Activated CD4-positive, alpha-beta T cell treated with anti-CD3 and anti-CD28 coated beads, Interleukin-2, amount 10 ng/mL, durations not matched to agents 7 days and 5 days (primary cell): ENCODE measurements at regions not wholly inside any gene's neighbourhood (a gene's known extent, or its start where the extent isn't known, plus 50 kb on each side); places are given as distances from the start of the nearest gene placed in this dataset.
"Not testable (repeated sequence)": the region's sequence is repeated elsewhere in the genome, so short reads cannot be mapped to it uniquely, and the experiment has no call there.

Experiments
- CTCF ChIA-PET: fragments of 350-600 bp; sonication (Branson Sonifier 250); formaldehyde crosslinking; loops from one replicate; lab custom pipeline; 2021; ENCODE audit warnings: antibody characterized with exemption; lab: Charles Lee
- POLR2A ChIA-PET: fragments of 350-600 bp; sonication (Branson Sonifier 250); formaldehyde crosslinking; loops from one replicate; lab custom pipeline; 2021; ENCODE audit warnings: antibody characterized with exemption; lab: Charles Lee
- DNase-seq: peaks from one replicate; pipeline ENCODE4 v3.0.0-alpha.2; 2020
- H3K27ac Mint-ChIP-seq: one replicate; pipeline ENCODE4 v1.8.0; 2021; ENCODE audit warnings: mild to moderate bottlenecking, moderate library complexity, mixed read lengths
- H3K27me3 Mint-ChIP-seq: one replicate; pipeline ENCODE4 v1.8.0; 2021; ENCODE audit warnings: mixed read lengths
- H3K36me3 Mint-ChIP-seq: one replicate; pipeline ENCODE4 v1.8.0; 2021; ENCODE audit warnings: low read depth, mixed read lengths
- H3K4me1 Mint-ChIP-seq: one replicate; pipeline ENCODE4 v1.8.0; 2021; ENCODE audit warnings: mixed read lengths
- H3K4me3 Mint-ChIP-seq: one replicate; pipeline ENCODE4 v1.8.0; 2021; ENCODE audit warnings: mild to moderate bottlenecking, moderate library complexity, mixed read lengths
- H3K9me3 Mint-ChIP-seq: one replicate; pipeline ENCODE4 v1.8.0; 2021; ENCODE audit warnings: mixed read lengths

- POLR2A ChIA-PET: no interaction called here
- no peaks in the 10 kb centered on the region for H3K4me1 Mint-ChIP-seq
- H3K27ac Mint-ChIP-seq: no peak overlapping the region
- CTCF ChIA-PET: no interaction called here
- no peaks in the 10 kb centered on the region for H3K27me3 Mint-ChIP-seq
- no peak overlapping the region for H3K4me3 Mint-ChIP-seq
- DNase-seq: no peak
- H3K9me3 Mint-ChIP-seq: peaks cover 8% of the 10 kb centered on the region
- no peaks in the 10 kb centered on the region for H3K36me3 Mint-ChIP-seq
These were observed 2353.5 kb downstream of the ARAP2 start for GRCh38 chr4:33890841-33891240.

GRCh38 chr4:33911959-33912358 lies 2332.4 kb downstream of the ARAP2 start:
- CTCF ChIA-PET: no interaction called here
- POLR2A ChIA-PET: no interaction called here

GRCh38 chr4:33914386-33914785 lies 2329.9 kb downstream of the ARAP2 start:
- no peak for DNase-seq
- Mint-ChIP-seq H3K27ac (no peak overlapping the region), H3K4me1 (no peaks in the 10 kb centered on the region), H3K36me3 (no peaks in the 10 kb centered on the region), H3K9me3 (peaks cover 9% of the 10 kb centered on the region), H3K4me3 (no peak overlapping the region), H3K27me3 (no peaks in the 10 kb centered on the region)
- ChIA-PET CTCF (no interaction called here), POLR2A (no interaction called here)

More at GRCh38 chr4:33911959-33912358, 2332.4 kb downstream of the ARAP2 start:
- Mint-ChIP-seq H3K27ac (no peak overlapping the region), H3K9me3 (peaks cover 10% of the 10 kb centered on the region), H3K27me3 (no peaks in the 10 kb centered on the region), H3K36me3 (no peaks in the 10 kb centered on the region), H3K4me1 (no peaks in the 10 kb centered on the region), H3K4me3 (no peak overlapping the region)
- no peak for DNase-seq

DNA sequence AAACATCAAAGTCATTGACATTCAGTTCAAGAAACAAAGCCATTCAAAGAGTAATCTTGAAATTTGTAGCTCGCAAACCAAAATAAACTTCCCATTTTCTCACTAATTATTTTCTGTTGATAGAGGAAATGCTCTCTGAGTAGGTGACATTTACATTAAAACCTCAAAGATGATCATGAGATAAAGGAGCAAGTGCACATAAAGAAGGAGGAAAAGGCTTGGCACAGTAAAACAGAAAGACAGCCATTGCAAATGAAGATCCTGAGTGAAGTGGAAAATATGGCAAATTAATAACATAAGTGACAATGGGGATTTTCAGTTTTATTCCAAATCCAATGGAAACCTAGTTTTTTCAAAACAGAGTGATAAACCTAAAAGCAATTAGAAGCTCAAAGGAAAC lies 2320.8 kb downstream of the ARAP2 start:
- H3K27me3 Mint-ChIP-seq: no peaks in the 10 kb centered on the region
- POLR2A ChIA-PET: no interaction called here

DNA sequence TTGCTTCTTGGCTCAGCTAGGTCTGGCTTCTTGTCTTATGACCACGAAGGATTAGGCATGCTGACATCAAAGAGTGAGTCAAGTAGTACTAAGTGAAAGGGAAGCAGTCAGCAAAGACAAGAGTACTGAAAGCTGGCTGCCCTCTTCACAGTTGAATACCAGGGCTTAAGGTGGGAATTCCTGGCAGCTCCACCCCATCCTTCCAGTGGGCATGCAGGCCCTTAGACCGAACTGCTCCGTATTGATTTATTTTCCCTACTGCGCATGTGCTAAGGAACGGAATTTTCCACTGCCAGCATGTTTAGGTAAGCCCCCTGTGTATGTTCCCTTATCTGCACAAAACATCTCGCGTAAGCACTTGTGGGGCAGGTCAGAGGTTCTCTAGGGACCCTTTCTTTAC lies 2320.1 kb downstream of the ARAP2 start:
- CTCF ChIA-PET: no interaction called here
- Mint-ChIP-seq H3K27ac (no peak overlapping the region), H3K36me3 (no peaks in the 10 kb centered on the region), H3K4me1 (no peaks in the 10 kb centered on the region), H3K27me3 (no peaks in the 10 kb centered on the region), H3K9me3 (no peaks in the 10 kb centered on the region), H3K4me3 (no peak overlapping the region)
- no peak for DNase-seq
- POLR2A ChIA-PET: no interaction called here

More for the DNA sequence above, 2320.8 kb downstream of the ARAP2 start:
- H3K4me3 Mint-ChIP-seq: no peak overlapping the region
- CTCF ChIA-PET: no interaction called here
- H3K36me3 Mint-ChIP-seq: no peaks in the 10 kb centered on the region
- no peaks in the 10 kb centered on the region for H3K9me3 Mint-ChIP-seq
- no peak for DNase-seq
- no peak overlapping the region for H3K27ac Mint-ChIP-seq
- no peaks in the 10 kb centered on the region for H3K4me1 Mint-ChIP-seq

- no peaks in the 10 kb centered on the region for H3K36me3 Mint-ChIP-seq
- DNase-seq: no peak
- no peaks in the 10 kb centered on the region for H3K9me3 Mint-ChIP-seq
- H3K4me3 Mint-ChIP-seq: no peak overlapping the region
- no peaks in the 10 kb centered on the region for H3K27me3 Mint-ChIP-seq
- CTCF ChIA-PET: no interaction called here
- no peaks in the 10 kb centered on the region for H3K4me1 Mint-ChIP-seq
- H3K27ac Mint-ChIP-seq: no peak overlapping the region
- POLR2A ChIA-PET: no interaction called here
These were observed 2319.5 kb downstream of the ARAP2 start for GRCh38 chr4:33924811-33925210.

GRCh38 chr4:33930497-33930896 lies 2313.8 kb downstream of the ARAP2 start:
- no peak for DNase-seq
- Mint-ChIP-seq H3K27me3 (no peaks in the 10 kb centered on the region), H3K9me3 (no peaks in the 10 kb centered on the region), H3K4me1 (no peaks in the 10 kb centered on the region), H3K36me3 (no peaks in the 10 kb centered on the region), H3K4me3 (no peak overlapping the region), H3K27ac (no peak overlapping the region)
- ChIA-PET CTCF (no interaction called here), POLR2A (no interaction called here)

- H3K4me3 Mint-ChIP-seq: no peak overlapping the region
- H3K27ac Mint-ChIP-seq: no peak overlapping the region
These were observed 2313.3 kb downstream of the ARAP2 start for GRCh38 chr4:33931026-33931425.

DNA sequence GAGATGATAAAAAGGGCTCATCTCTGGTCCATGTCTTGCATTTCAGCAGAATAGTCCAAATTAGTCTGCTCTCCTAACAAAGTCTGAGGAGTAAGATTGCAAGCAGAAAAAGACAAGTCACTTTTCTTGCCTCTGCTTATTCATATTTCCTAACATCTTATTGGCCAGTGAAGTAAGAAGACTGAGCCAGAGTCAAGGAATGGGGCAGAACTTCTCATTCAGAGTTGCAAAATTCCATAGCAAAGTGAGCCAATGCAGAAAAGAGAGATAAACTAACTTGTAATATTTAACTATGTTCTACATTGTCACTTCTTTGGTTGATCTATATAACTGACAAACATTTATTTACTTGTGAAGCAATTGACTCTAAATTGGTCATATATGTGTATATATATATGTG lies 2304.0 kb downstream of the ARAP2 start:
- POLR2A ChIA-PET: no interaction called here
- Mint-ChIP-seq H3K27me3 (no peaks in the 10 kb centered on the region), H3K4me3 (no peak overlapping the region), H3K27ac (no peak overlapping the region), H3K4me1 (no peaks in the 10 kb centered on the region), H3K36me3 (no peaks in the 10 kb centered on the region), H3K9me3 (peaks cover 3% of the 10 kb centered on the region)
- CTCF ChIA-PET: no interaction called here
- DNase-seq: no peak

More at GRCh38 chr4:33931026-33931425, 2313.3 kb downstream of the ARAP2 start:
- ChIA-PET CTCF (no interaction called here), POLR2A (no interaction called here)
- Mint-ChIP-seq H3K36me3 (no peaks in the 10 kb centered on the region), H3K4me1 (no peaks in the 10 kb centered on the region), H3K27me3 (no peaks in the 10 kb centered on the region), H3K9me3 (no peaks in the 10 kb centered on the region)
- no peak for DNase-seq

DNA sequence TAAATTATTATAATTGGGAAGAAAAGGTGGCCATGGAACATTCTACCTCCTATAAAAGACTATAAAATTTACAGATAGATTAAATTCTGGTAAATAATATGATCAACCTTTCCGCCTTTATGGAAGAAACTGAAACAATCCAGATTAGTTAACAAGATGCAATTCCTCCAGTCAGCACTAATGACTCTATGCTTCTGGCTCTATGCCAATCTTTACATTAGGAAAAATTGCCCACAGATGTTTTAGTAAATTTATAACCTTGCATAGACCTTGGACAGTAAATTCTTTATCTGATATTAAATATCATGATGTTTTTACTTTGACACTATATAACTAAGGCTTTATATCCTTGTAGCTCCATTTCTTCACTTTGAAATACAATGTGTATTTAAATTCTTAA lies 2302.5 kb downstream of the ARAP2 start:
- Mint-ChIP-seq H3K4me1 (no peaks in the 10 kb centered on the region), H3K4me3 (no peak overlapping the region), H3K36me3 (no peaks in the 10 kb centered on the region), H3K27ac (no peak overlapping the region), H3K27me3 (no peaks in the 10 kb centered on the region), H3K9me3 (peaks cover 3% of the 10 kb centered on the region)
- DNase-seq: no peak
- ChIA-PET CTCF (no interaction called here), POLR2A (no interaction called here)

- no peaks in the 10 kb centered on the region for H3K36me3 Mint-ChIP-seq
- H3K27ac Mint-ChIP-seq: no peak overlapping the region
- no peaks in the 10 kb centered on the region for H3K27me3 Mint-ChIP-seq
- no peaks in the 10 kb centered on the region for H3K4me1 Mint-ChIP-seq
- no peak for DNase-seq
- ChIA-PET POLR2A (no interaction called here), CTCF (no interaction called here)
- peaks cover 5% of the 10 kb centered on the region for H3K9me3 Mint-ChIP-seq
- H3K4me3 Mint-ChIP-seq: no peak overlapping the region
These were observed 2295.4 kb downstream of the ARAP2 start for GRCh38 chr4:33948921-33949320.

DNA sequence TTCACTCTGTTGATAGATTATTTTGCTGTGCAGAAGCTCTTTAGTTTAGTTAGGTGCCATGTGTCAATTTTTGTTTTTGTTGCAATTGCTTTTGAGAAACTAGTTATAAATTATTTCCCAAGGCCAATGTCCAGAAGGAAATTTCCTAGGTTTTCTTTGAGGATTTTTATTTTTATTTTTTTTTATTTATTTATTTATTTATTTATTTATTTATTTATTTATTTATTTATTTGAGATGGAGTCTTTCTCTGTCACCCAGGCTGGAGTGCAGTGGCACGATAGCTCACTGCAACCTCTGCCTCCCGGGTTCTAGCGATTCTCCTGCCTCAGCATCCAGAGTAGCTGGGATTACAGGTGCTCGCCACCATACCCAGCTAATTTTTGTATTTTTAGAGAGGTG lies 2290.5 kb downstream of the ARAP2 start:
- H3K4me3 Mint-ChIP-seq, H3K4me1 Mint-ChIP-seq, CTCF ChIA-PET: not testable (repeated sequence)

DNA sequence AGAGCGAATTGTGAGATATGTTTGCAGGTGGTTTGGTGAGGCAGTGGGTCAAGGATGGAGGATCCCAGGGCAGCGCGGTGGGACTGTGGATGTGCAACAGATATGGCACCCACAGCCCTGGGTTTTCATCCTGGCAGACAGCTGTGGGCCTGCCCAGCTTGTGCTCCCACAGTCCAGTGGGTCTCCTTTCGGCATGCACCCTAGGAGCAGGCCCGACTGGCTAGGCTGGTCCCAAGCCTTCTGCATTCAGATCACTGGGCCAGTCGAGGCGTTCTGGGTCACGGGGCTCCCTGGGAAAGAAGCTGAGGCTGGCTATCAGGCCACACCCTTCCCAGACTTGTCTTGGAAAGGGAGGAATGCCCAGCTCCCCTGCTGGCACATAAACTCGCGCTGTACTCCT lies 2289.6 kb downstream of the ARAP2 start:
- no peak overlapping the region for H3K4me3 Mint-ChIP-seq
- DNase-seq: no peak
- H3K36me3 Mint-ChIP-seq: no peaks in the 10 kb centered on the region
- H3K27ac Mint-ChIP-seq: no peak overlapping the region
- no peaks in the 10 kb centered on the region for H3K4me1 Mint-ChIP-seq
- H3K27me3 Mint-ChIP-seq: no peaks in the 10 kb centered on the region
- POLR2A ChIA-PET: no interaction called here
- CTCF ChIA-PET: no interaction called here
- peaks cover 11% of the 10 kb centered on the region for H3K9me3 Mint-ChIP-seq

More for the DNA sequence above, 2290.5 kb downstream of the ARAP2 start:
- POLR2A ChIA-PET, H3K27me3 Mint-ChIP-seq, DNase-seq, H3K27ac Mint-ChIP-seq, H3K36me3 Mint-ChIP-seq: not testable (repeated sequence)
- H3K9me3 Mint-ChIP-seq: peaks cover 13% of the 10 kb centered on the region

DNA sequence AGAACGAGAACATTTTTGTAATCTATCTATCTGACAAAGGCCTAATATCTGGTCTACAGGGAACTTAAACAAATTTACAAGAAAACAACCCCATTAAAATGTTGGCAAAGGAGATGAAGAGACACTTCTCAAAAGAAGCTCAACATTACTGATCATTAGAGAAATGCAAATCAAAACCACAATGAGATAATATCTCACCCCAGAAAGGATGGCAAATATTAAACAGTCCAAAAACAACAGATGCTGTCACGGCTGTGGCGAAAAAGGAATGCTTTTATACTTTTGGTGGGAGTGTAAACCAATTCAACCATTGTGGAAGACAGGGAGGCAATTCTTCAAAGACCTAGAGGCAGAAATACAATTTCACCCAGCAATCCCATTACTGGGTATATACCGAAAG lies 2284.8 kb downstream of the ARAP2 start:
- Mint-ChIP-seq H3K36me3 (no peaks in the 10 kb centered on the region), H3K9me3 (peaks cover 14% of the 10 kb centered on the region), H3K27me3 (no peaks in the 10 kb centered on the region), H3K4me3 (no peak overlapping the region), H3K27ac (no peak overlapping the region), H3K4me1 (no peaks in the 10 kb centered on the region)
- CTCF ChIA-PET: no interaction called here
- no peak for DNase-seq
- POLR2A ChIA-PET: no interaction called here
